ENCODE measurements at regions not wholly inside any gene's neighbourhood (a gene's known extent, or its start where the extent isn't known, plus 50 kb on each side); places are given as distances from the start of the nearest gene placed in this dataset.

DNA sequence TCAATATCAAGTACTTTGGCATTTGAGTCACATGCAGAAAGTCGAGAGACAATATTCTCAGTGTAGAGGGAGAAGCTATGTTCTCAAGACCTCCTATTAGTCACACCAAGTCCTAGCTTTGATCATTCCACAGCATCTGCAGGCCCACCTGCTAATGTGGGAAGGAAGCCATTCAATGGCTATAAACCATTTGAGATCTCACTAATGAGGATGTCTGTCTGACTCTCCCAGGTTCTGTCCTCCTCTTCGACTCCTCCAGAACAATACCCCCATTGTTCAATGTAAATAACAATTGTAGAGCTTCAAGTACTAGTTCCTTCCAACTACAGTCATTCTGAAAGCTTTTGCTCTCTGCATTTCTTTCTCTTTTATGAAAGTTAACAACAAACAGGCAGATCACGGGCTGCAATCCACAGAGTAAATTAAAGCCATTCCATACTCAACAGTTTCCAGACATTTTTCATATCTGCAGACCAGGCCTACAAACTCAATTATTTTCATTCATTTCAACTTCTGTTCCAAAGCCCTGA is 140.2 kb upstream of the EDNRA start:
- TF ChIP-seq, protein P1, sequence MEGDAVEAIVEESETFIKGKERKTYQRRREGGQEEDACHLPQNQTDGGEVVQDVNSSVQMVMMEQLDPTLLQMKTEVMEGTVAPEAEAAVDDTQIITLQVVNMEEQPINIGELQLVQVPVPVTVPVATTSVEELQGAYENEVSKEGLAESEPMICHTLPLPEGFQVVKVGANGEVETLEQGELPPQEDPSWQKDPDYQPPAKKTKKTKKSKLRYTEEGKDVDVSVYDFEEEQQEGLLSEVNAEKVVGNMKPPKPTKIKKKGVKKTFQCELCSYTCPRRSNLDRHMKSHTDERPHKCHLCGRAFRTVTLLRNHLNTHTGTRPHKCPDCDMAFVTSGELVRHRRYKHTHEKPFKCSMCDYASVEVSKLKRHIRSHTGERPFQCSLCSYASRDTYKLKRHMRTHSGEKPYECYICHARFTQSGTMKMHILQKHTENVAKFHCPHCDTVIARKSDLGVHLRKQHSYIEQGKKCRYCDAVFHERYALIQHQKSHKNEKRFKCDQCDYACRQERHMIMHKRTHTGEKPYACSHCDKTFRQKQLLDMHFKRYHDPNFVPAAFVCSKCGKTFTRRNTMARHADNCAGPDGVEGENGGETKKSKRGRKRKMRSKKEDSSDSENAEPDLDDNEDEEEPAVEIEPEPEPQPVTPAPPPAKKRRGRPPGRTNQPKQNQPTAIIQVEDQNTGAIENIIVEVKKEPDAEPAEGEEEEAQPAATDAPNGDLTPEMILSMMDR (IDR thresholded peaks at IDR 0.05): no peak
- TF ChIP-seq, protein P2, sequence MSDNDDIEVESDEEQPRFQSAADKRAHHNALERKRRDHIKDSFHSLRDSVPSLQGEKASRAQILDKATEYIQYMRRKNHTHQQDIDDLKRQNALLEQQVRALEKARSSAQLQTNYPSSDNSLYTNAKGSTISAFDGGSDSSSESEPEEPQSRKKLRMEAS (CRISPR knock-in tag; IDR thresholded peaks at IDR 0.05): no peak
- no peak for TF ChIP-seq CREB1 (CRISPR knock-in tag; IDR thresholded peaks at IDR 0.05)
- TF ChIP-seq, protein P3, sequence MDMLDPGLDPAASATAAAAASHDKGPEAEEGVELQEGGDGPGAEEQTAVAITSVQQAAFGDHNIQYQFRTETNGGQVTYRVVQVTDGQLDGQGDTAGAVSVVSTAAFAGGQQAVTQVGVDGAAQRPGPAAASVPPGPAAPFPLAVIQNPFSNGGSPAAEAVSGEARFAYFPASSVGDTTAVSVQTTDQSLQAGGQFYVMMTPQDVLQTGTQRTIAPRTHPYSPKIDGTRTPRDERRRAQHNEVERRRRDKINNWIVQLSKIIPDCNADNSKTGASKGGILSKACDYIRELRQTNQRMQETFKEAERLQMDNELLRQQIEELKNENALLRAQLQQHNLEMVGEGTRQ (CRISPR knock-in tag; IDR thresholded peaks at IDR 0.05): no peak
- TF ChIP-seq, protein P4, sequence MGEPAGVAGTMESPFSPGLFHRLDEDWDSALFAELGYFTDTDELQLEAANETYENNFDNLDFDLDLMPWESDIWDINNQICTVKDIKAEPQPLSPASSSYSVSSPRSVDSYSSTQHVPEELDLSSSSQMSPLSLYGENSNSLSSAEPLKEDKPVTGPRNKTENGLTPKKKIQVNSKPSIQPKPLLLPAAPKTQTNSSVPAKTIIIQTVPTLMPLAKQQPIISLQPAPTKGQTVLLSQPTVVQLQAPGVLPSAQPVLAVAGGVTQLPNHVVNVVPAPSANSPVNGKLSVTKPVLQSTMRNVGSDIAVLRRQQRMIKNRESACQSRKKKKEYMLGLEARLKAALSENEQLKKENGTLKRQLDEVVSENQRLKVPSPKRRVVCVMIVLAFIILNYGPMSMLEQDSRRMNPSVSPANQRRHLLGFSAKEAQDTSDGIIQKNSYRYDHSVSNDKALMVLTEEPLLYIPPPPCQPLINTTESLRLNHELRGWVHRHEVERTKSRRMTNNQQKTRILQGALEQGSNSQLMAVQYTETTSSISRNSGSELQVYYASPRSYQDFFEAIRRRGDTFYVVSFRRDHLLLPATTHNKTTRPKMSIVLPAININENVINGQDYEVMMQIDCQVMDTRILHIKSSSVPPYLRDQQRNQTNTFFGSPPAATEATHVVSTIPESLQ (CRISPR knock-in tag; IDR thresholded peaks at IDR 0.05): no peak
- TF ChIP-seq IRF2 (CRISPR knock-in tag; IDR thresholded peaks at IDR 0.05; ENCODE audit: borderline replicate concordance, low read depth): no peak
- TF ChIP-seq, protein P5, sequence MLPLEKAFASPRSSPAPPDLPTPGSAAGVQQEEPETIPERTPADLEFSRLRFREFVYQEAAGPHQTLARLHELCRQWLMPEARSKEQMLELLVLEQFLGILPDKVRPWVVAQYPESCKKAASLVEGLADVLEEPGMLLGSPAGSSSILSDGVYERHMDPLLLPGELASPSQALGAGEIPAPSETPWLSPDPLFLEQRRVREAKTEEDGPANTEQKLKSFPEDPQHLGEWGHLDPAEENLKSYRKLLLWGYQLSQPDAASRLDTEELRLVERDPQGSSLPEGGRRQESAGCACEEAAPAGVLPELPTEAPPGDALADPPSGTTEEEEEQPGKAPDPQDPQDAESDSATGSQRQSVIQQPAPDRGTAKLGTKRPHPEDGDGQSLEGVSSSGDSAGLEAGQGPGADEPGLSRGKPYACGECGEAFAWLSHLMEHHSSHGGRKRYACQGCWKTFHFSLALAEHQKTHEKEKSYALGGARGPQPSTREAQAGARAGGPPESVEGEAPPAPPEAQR (CRISPR knock-in tag; IDR thresholded peaks at IDR 0.05): no peak
- TF ChIP-seq ETV6 (CRISPR knock-in tag; IDR thresholded peaks at IDR 0.05): no peak

All from WTC11 (cell line).